KBM-7 (cell line): ENCODE measurements at regions not wholly inside any gene's neighbourhood (a gene's known extent, or its start where the extent isn't known, plus 50 kb on each side); places are given as distances from the start of the nearest gene placed in this dataset.
"Not testable (repeated sequence)": the region's sequence is repeated elsewhere in the genome, so short reads cannot be mapped to it uniquely, and the experiment has no call there.

Experiments
- DNase-seq: peaks from one replicate; pipeline ENCODE4 v3.0.0-alpha.2; 2015
- in situ Hi-C: fragments of 300-500 bp; cut with MboI; formaldehyde crosslinking; loops from 2 replicates; pipeline ENCODE4 v1.14.3; 2020; ENCODE audit warnings: low sequenced_read_pairs, low pct_unique_long_range_greater_than_20kb, mixed read lengths

DNA sequence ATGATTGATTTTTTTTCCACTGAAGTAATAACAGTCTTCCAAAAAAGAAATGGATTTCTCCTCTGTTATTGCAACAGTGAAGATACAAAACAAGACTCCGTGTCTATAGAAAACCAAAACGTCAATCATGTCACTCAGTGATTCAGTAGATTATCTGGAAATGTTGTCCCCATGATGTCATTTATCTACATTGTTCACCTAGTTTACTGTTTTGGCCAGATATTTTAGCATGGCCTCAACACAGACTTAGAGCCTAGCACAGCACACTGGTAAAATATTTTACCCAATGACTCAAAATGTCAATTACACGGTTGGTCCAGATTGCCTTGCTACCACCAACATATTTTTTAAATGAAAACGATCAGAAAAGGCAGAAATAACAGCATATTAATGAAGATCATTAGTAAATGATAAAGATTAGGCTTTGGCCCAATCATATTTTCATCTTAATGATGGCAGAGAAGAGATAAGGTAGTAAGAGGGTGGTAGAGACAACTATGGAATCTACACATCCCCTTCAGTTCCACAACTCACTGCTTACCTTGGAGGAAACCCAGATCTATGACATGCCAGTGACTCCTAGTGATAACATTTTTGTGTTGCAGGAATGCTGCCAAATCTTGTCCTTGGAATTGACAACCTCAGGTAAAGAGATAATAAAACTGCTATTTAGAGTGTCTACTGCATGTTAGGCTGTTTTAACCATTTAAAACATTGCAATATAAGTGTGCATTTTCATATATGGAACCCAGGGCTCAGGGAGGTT, 347.7 kb upstream of the ARPP21 start:
- in situ Hi-C loops: no loop called here
- no peak for DNase-seq

- in situ Hi-C loops: no loop called here
- no peak for DNase-seq
Observed at GRCh38 chr3:35292568-35292967, 346.8 kb upstream of the ARPP21 start.

DNA sequence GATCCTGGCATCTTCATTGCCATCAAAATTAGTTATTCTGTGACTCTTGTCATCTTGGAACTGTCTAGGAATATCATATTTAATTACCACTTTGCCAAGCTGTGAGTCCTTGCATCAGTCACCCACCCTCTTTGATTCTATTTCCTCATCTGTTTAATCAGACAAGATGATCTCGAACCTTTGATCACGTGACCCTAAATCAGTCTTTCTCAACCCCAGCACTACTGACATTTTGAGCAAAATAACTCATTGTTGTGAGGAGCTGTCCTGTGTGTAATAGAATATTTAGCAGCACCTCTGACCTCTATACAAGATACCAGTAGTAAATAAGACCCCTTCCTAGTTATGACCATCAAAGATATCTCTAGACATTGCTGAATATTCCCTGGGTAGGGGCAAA, 343.4 kb upstream of the ARPP21 start:
- in situ Hi-C loops: no loop called here
- no peak for DNase-seq

- in situ Hi-C loops: no loop called here
Observed at GRCh38 chr3:35296533-35296932, 342.8 kb upstream of the ARPP21 start.

DNA sequence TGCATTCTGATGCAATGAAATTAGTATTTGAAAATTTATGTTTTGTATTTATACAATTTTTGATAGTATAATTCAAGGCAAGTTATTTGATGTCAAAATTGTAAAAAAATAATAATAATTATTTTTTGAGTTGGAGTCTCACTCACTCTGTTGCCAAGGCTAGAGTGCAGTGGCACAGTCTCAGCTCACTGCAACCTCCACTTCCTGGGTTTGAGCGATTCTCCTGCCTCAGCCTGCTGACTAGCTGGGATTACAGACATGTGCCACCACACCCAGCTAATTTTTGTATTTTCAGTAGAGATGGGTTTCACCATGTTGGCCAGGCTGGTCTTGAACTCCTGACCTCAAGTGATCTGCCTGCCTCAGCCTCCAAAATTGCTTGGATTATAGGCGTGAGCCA, 342.4 kb upstream of the ARPP21 start:
- DNase-seq, in situ Hi-C loops: not testable (repeated sequence)

More at GRCh38 chr3:35296533-35296932, 342.8 kb upstream of the ARPP21 start:
- DNase-seq: no peak

GRCh38 chr3:35305406-35305805, 333.9 kb upstream of the ARPP21 start:
- in situ Hi-C loops: no loop called here
- DNase-seq: no peak

- in situ Hi-C loops: no loop called here
- no peak for DNase-seq
Observed at GRCh38 chr3:35307296-35307695, 332.0 kb upstream of the ARPP21 start.

GRCh38 chr3:35316841-35317240, 322.5 kb upstream of the ARPP21 start:
- in situ Hi-C loops, DNase-seq: not testable (repeated sequence)

GRCh38 chr3:35320646-35321407, 318.5 kb upstream of the ARPP21 start:
- in situ Hi-C loops: no loop called here
- no peak for DNase-seq

DNA sequence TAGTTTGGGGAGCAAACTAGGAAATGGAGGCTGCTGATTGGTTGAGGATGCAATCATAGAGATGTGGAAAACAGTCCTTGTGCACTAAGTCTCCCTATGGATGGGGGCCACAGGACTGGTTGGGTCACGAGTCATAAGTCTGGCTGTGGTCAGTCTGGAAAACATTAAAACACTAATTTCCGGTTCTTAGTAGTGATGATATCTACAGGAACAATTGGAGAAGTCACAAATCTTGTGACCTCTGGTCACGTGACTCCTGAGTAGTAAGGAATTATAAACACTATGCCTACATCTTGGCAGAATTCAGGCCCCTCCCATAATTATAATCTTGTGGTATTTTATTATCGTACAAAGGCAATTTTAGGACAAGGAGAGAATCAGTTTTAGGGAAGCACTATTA, 317.3 kb upstream of the ARPP21 start:
- DNase-seq: no peak
- in situ Hi-C loops: no loop called here

- DNase-seq: no peak
- in situ Hi-C loops: no loop called here
Observed at GRCh38 chr3:35335703-35336102, 303.6 kb upstream of the ARPP21 start.

DNA sequence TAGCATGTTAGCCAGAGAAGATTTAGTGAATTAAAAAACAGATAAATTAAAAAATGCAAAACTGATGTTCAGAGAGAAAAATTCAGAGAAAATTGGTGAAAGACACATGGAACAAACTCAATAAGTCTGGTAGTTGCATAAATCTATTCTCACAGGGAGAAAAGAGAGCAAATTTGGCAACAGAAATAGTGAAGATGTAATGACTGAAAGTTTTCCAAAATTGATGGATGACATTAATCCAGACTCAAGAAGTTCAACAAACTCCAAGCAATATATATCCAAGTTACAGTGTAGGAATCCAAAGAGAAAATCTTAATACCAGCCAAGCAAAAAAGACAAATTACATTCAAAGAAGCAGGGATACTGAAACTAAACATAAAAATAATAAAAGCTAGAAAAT, 302.7 kb upstream of the ARPP21 start:
- in situ Hi-C loops: no loop called here
- DNase-seq: no peak

GRCh38 chr3:35338186-35338585, 301.1 kb upstream of the ARPP21 start:
- in situ Hi-C loops: no loop called here
- no peak for DNase-seq

GRCh38 chr3:35380196-35380595, 259.1 kb upstream of the ARPP21 start:
- in situ Hi-C loops: no loop called here
- no peak for DNase-seq

- DNase-seq: no peak
- in situ Hi-C loops: no loop called here
Observed at GRCh38 chr3:35383216-35383615, 256.1 kb upstream of the ARPP21 start.

GRCh38 chr3:35383719-35384555, 255.4 kb upstream of the ARPP21 start:
- DNase-seq: no peak
- in situ Hi-C loops: no loop called here

GRCh38 chr3:35385271-35385670, 254.1 kb upstream of the ARPP21 start:
- in situ Hi-C loops: no loop called here
- no peak for DNase-seq

GRCh38 chr3:35389907-35390306, 249.4 kb upstream of the ARPP21 start:
- no peak for DNase-seq
- in situ Hi-C loops: no loop called here

- DNase-seq: no peak
- in situ Hi-C loops: no loop called here
Observed at GRCh38 chr3:35392187-35392586, 247.1 kb upstream of the ARPP21 start.
